B cell (primary cell): ENCODE measurements at regions not wholly inside any gene's neighbourhood (a gene's known extent, or its start where the extent isn't known, plus 50 kb on each side); places are given as distances from the start of the nearest gene placed in this dataset.

ENCODE experiments used
- ATAC-seq: fragments of 200-7000 bp; cut with Tn5 transposase; one replicate; pipeline ENCODE4 v1.10.0; 2021; ENCODE audit warnings: low read depth, mild to moderate bottlenecking, moderate number of reproducible peaks, moderate library complexity
- CTCF ChIA-PET: fragments of 350-600 bp; sonication (Branson Sonifier 250); formaldehyde crosslinking; loops from one replicate; lab custom pipeline; 2021; ENCODE audit warnings: antibody characterized with exemption, inconsistent platforms; lab: Charles Lee
- POLR2A ChIA-PET: fragments of 350-600 bp; sonication (Branson Sonifier 250); formaldehyde crosslinking; loops from one replicate; lab custom pipeline; 2021; ENCODE audit warnings: antibody characterized with exemption; lab: Charles Lee
- DNase-seq: peaks from one replicate; pipeline ENCODE4 v3.0.0; 2013
- H2AFZ ChIP-seq: 2 replicates; pipeline ENCODE4 v1.6.1; 2012; ENCODE audit warnings: mild to moderate bottlenecking, low read depth, low read length; ENCODE audit not compliant: insufficient read depth, poor library complexity, severe bottlenecking
- H3K27ac ChIP-seq, 2 donors: 1 replicate in 1 of 2; 2 replicates in 1 of 2; pipeline ENCODE4 v1.5.1; 2012 to 2013; ENCODE audit warnings: low read length in 2 of 2, mild to moderate bottlenecking in 2 of 2, moderate library complexity in 1 of 2
- H3K27me3 ChIP-seq, 4 experiments: fragments of 200-600 bp in 1 of 4; sonication (generic) in 1 of 4; replicated peaks in 1 of 4; 1 replicate in 2 of 4; 2 replicates in 2 of 4; pipeline versions ENCODE4 v1.6.1 to v1.7.0; 2013 to 2016; ENCODE audit warnings: low read length in 3 of 4, mild to moderate bottlenecking in 2 of 4, mixed read lengths in 1 of 4, moderate library complexity in 1 of 4; ENCODE audit not compliant: insufficient read depth in 4 of 4, control insufficient read depth in 3 of 4; ENCODE audit errors: control extremely low read depth in 1 of 4
- H3K36me3 ChIP-seq, 2 experiments: replicated peaks in 1 of 2; 1 replicate in 1 of 2; 2 replicates in 1 of 2; pipeline versions ENCODE4 v1.6.1 to v1.7.1; 2013; ENCODE audit warnings: low read length in 1 of 2; ENCODE audit not compliant: insufficient read depth in 2 of 2, control insufficient read depth in 1 of 2; ENCODE audit errors: control extremely low read depth in 1 of 2, extremely low read depth in 1 of 2
- H3K4me1 ChIP-seq, 2 donors: fragments of 200-600 bp in 1 of 2; sonication (generic) in 1 of 2; 1 replicate in 1 of 2; 2 replicates in 1 of 2; pipeline versions ENCODE4 v1.5.1 to v1.6.1; 2013 to 2017; ENCODE audit warnings: low read length in 2 of 2; ENCODE audit not compliant: control insufficient read depth in 2 of 2, insufficient read depth in 2 of 2
- H3K4me2 ChIP-seq: replicated peaks from 2 replicates; pipeline ENCODE3; 2012; ENCODE audit warnings: mild to moderate bottlenecking, low read depth, low read length; ENCODE audit not compliant: poor library complexity, severe bottlenecking
- H3K4me3 ChIP-seq, 5 experiments: fragments of 200-600 bp in 1 of 5; sonication (generic) in 1 of 5; 1 replicate in 3 of 5; 2 replicates in 2 of 5; pipeline versions ENCODE4 v1.5.1 to v1.7.0; 2011 to 2016; ENCODE audit warnings: low read length in 4 of 5, mild to moderate bottlenecking in 4 of 5, low read depth in 2 of 5, control low read depth in 1 of 5, moderate library complexity in 1 of 5; ENCODE audit not compliant: insufficient read depth in 1 of 5; ENCODE audit errors: control extremely low read depth in 1 of 5, extremely low read depth in 1 of 5
- H3K79me2 ChIP-seq: fragments of 200-600 bp; sonication (generic); one replicate; pipeline ENCODE4 v1.6.0; 2016; ENCODE audit warnings: low read length; ENCODE audit not compliant: control insufficient read depth, insufficient read depth
- H3K9ac ChIP-seq: fragments of 200-600 bp; sonication (generic); 2 replicates; pipeline ENCODE4 v1.6.1; 2017; ENCODE audit warnings: mild to moderate bottlenecking, low read length, moderate library complexity
- H3K9me3 ChIP-seq, 3 donors: one replicate each; pipeline versions ENCODE4 v1.6.1 to v1.7.1; 2013; ENCODE audit warnings: low read length in 2 of 3; ENCODE audit not compliant: control insufficient read depth in 2 of 3, insufficient read depth in 1 of 3; ENCODE audit errors: control extremely low read depth in 1 of 3
- H4K20me1 ChIP-seq: 2 replicates; pipeline ENCODE4 v1.6.0; 2012; ENCODE audit warnings: mild to moderate bottlenecking, low read length; ENCODE audit not compliant: insufficient read depth, control insufficient read depth, poor library complexity, severe bottlenecking
- H3K27ac Mint-ChIP-seq: one replicate; pipeline ENCODE4 v1.8.0; 2021; ENCODE audit warnings: mixed read lengths
- H3K27me3 Mint-ChIP-seq: one replicate; pipeline ENCODE4 v1.8.0; 2021; ENCODE audit warnings: mixed read lengths
- H3K4me1 Mint-ChIP-seq: one replicate; pipeline ENCODE4 v1.8.0; 2021; ENCODE audit warnings: mixed read lengths
- H3K4me3 Mint-ChIP-seq: one replicate; pipeline ENCODE4 v1.8.0; 2021; ENCODE audit warnings: mixed read lengths
- H3K9me3 Mint-ChIP-seq: one replicate; pipeline ENCODE4 v1.8.0; 2022; ENCODE audit warnings: mixed read lengths; ENCODE audit not compliant: insufficient read depth
- EZH2 ChIP-seq: IDR thresholded peaks from 2 replicates; pipeline ENCODE4 v1.6.1; 2012; ENCODE audit warnings: borderline replicate concordance, low read depth, mild to moderate bottlenecking, moderate library complexity, low read length; ENCODE audit not compliant: insufficient read depth, poor library complexity, severe bottlenecking
- intact Hi-C: fragments of 100-400 bp; cut with micrococcal nuclease; formaldehyde crosslinking; loops from one replicate; pipeline ENCODE4 v1.10.0; 2022
- TF ChIP-seq, protein P1 (sequence below): fragments of 200-600 bp; IDR thresholded peaks from one replicate; pipeline ENCODE4 v1.8.0; 2022; ENCODE audit warnings: antibody characterized with exemption, mild to moderate bottlenecking

DNA sequence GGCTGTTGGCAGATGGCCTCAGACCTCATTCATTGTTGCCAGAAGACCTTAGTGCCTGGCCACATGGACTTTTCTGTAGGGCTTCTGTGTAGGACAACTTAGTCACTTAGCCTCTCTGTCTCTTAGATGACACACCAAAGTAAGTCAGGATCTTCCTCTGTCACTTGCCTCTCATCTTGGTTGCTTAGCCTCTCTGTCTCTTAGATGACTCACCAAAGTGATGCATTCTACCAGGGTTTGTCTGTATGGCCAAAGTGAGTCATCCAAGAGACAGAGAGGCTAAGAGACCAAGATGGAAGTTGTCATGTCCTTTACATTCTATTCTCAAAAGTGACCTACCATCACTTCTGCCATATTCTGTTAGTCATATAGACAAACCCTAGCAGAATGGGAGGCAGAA lies 255.9 kb upstream of the DEFB112 start:
- Histone ChIP-seq H3K4me3 (no peak overlapping the region), H4K20me1 (no peaks in the 10 kb centered on the region), H3K9ac (no peak overlapping the region), H3K4me2 (no peak overlapping the region), H3K36me3 (no peaks in the 10 kb centered on the region), H3K4me1 (no peaks in the 10 kb centered on the region), H3K27ac (no peak overlapping the region), H3K27me3 (no peaks in the 10 kb centered on the region), H3K79me2 (no peaks in the 10 kb centered on the region), H3K9me3 (peaks cover 0 to 4% (median 2%) of the 10 kb centered on the region in 3 donors), H2AFZ (no peak overlapping the region)
- intact Hi-C loops: no loop called here
- Mint-ChIP-seq H3K4me1 (no peaks in the 10 kb centered on the region), H3K27ac (no peak overlapping the region), H3K9me3 (no peaks in the 10 kb centered on the region), H3K27me3 (no peaks in the 10 kb centered on the region), H3K4me3 (no peak overlapping the region)
- no peak for DNase-seq
- POLR2A ChIA-PET: no interaction called here
- CTCF ChIA-PET: no interaction called here
- TF ChIP-seq EZH2: no peak
- TF ChIP-seq, protein P1, sequence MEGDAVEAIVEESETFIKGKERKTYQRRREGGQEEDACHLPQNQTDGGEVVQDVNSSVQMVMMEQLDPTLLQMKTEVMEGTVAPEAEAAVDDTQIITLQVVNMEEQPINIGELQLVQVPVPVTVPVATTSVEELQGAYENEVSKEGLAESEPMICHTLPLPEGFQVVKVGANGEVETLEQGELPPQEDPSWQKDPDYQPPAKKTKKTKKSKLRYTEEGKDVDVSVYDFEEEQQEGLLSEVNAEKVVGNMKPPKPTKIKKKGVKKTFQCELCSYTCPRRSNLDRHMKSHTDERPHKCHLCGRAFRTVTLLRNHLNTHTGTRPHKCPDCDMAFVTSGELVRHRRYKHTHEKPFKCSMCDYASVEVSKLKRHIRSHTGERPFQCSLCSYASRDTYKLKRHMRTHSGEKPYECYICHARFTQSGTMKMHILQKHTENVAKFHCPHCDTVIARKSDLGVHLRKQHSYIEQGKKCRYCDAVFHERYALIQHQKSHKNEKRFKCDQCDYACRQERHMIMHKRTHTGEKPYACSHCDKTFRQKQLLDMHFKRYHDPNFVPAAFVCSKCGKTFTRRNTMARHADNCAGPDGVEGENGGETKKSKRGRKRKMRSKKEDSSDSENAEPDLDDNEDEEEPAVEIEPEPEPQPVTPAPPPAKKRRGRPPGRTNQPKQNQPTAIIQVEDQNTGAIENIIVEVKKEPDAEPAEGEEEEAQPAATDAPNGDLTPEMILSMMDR: no peak
- no peak for ATAC-seq

DNA sequence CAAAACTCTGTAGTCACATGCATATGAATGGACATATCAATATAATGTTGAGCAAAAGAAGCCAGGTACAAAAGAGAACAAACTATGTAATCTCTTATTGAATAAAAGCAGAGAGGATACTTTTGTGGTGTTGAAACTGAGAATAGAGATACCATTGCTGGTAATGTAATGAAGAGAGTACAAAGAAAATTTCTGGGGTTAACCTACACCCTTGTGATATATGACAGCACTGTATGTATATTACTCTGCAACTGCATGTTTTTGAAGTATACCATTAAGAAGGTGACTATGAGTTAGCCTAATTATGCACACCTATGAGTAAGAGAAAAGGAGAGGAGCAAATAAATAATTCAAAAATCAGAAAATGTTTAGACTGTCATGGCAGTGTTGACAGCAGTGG lies 268.8 kb upstream of the DEFB112 start:
- no peak overlapping the region for H3K4me3 ChIP-seq
- POLR2A ChIA-PET: no interaction called here
- ATAC-seq: no peak
- H3K27ac Mint-ChIP-seq: no peak overlapping the region
- H3K27ac ChIP-seq: no peak overlapping the region
- H3K36me3 ChIP-seq: no peaks in the 10 kb centered on the region
- H4K20me1 ChIP-seq: no peaks in the 10 kb centered on the region
- H3K4me1 Mint-ChIP-seq: no peaks in the 10 kb centered on the region
- H3K9ac ChIP-seq: no peak overlapping the region
- DNase-seq: no peak
- no peaks in the 10 kb centered on the region for H3K9me3 ChIP-seq
- TF ChIP-seq, protein P1: no peak
- no peak for TF ChIP-seq EZH2
- H3K9me3 Mint-ChIP-seq: peaks cover 2% of the 10 kb centered on the region
- H3K4me1 ChIP-seq: no peaks in the 10 kb centered on the region
- intact Hi-C loops: no loop called here
- no peaks in the 10 kb centered on the region for H3K27me3 ChIP-seq
- H3K79me2 ChIP-seq: no peaks in the 10 kb centered on the region
- no peaks in the 10 kb centered on the region for H3K27me3 Mint-ChIP-seq
- CTCF ChIA-PET: no interaction called here
- no peak overlapping the region for H3K4me2 ChIP-seq
- H2AFZ ChIP-seq: no peak overlapping the region
- H3K4me3 Mint-ChIP-seq: no peak overlapping the region
